BJ (cell line): ENCODE measurements at regions not wholly inside any gene's neighbourhood (a gene's known extent, or its start where the extent isn't known, plus 50 kb on each side); places are given as distances from the start of the nearest gene placed in this dataset.

Experiments
- CTCF ChIA-PET: fragments of 350-600 bp; formaldehyde crosslinking; extraction: SDS; loops from one replicate; lab custom pipeline; 2021; ENCODE audit warnings: antibody characterized with exemption, inconsistent platforms; lab: Yijun Ruan, JAX
- POLR2A ChIA-PET: fragments of 300-600 bp; sonication (Branson Sonifier 250); formaldehyde crosslinking; extraction: SDS; loops from one replicate; lab custom pipeline; 2021; ENCODE audit warnings: antibody characterized with exemption; lab: Charles Lee
- DNase-seq: peaks from one replicate; pipeline ENCODE4 v3.0.0-alpha.2; 2011; ENCODE audit warnings: low read depth
- H3K27me3 ChIP-seq: 2 replicates; pipeline ENCODE4 v1.6.0; 2011; ENCODE audit warnings: low read length; ENCODE audit not compliant: control insufficient read depth, insufficient read depth
- H3K36me3 ChIP-seq: 2 replicates; pipeline ENCODE4 v1.5.1; 2011; ENCODE audit warnings: low read length; ENCODE audit not compliant: control insufficient read depth, insufficient read depth
- H3K4me3 ChIP-seq: 2 replicates; pipeline ENCODE4 v1.5.1; 2011; ENCODE audit warnings: low read depth, mild to moderate bottlenecking, control low read depth, low read length
- TF ChIP-seq, protein P1 (sequence below): IDR thresholded peaks from 2 replicates; pipeline ENCODE4 v1.5.1; 2011; ENCODE audit warnings: low read depth, mild to moderate bottlenecking, control low read depth, inconsistent platforms, low read length, moderate library complexity; ENCODE audit not compliant: insufficient read depth

DNA sequence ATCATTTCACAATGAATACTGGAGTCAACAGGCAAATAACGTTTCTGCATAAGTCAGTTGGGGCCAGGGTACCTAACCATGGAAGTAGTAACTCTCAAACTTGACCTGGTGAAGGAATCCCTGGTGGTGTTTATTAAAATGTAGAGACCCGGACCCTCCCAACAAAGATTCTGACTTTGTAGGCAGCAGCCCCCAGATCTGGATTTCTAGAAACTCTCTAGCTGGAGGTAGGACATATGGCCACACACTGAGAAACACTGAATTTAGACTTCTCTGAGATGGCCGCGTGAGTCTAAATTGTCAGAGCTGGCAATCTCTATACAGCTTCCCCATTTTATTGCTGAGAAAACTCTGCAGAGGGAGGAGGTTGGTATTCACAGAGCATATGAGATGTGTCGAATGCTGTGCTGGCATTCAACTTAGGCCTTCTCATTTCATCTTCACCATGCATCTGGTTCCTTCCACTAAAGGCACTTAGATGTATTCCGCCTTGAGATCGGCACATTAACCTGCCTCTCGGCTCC, 278.1 kb downstream of the CYRIA start:
- POLR2A ChIA-PET = no interaction called here
- CTCF ChIA-PET = no interaction called here
- DNase-seq = no peak
- Histone ChIP-seq H3K4me3 (no peak overlapping the region), H3K27me3 (no peaks in the 10 kb centered on the region), H3K36me3 (no peaks in the 10 kb centered on the region)
- TF ChIP-seq, protein P1, sequence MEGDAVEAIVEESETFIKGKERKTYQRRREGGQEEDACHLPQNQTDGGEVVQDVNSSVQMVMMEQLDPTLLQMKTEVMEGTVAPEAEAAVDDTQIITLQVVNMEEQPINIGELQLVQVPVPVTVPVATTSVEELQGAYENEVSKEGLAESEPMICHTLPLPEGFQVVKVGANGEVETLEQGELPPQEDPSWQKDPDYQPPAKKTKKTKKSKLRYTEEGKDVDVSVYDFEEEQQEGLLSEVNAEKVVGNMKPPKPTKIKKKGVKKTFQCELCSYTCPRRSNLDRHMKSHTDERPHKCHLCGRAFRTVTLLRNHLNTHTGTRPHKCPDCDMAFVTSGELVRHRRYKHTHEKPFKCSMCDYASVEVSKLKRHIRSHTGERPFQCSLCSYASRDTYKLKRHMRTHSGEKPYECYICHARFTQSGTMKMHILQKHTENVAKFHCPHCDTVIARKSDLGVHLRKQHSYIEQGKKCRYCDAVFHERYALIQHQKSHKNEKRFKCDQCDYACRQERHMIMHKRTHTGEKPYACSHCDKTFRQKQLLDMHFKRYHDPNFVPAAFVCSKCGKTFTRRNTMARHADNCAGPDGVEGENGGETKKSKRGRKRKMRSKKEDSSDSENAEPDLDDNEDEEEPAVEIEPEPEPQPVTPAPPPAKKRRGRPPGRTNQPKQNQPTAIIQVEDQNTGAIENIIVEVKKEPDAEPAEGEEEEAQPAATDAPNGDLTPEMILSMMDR = no peak

DNA sequence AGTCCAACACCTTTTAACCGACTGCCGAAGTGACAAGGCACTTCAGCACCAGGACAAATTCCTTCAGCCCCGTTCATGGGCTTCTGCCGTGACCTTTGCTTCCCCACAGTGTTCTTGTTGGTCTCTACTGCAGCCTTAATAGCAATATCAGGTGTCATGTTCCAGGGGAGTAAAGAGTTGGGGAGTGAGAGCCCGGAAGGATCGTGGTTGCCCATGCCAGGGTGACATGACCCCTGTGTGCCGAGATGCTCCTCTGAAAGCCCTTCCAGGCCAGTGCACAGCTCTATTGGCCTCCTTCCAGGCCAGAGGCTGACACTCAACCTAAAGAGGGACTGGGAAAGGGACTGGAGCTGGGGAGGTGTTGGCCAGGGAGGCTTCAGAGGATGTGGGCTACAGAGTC, 279.2 kb downstream of the CYRIA start:
- no peak for DNase-seq
- ChIA-PET POLR2A (no interaction called here), CTCF (no interaction called here)
- no peaks in the 10 kb centered on the region for H3K36me3 ChIP-seq
- H3K27me3 ChIP-seq = no peaks in the 10 kb centered on the region
- TF ChIP-seq, protein P1 = no peak
- no peak overlapping the region for H3K4me3 ChIP-seq

DNA sequence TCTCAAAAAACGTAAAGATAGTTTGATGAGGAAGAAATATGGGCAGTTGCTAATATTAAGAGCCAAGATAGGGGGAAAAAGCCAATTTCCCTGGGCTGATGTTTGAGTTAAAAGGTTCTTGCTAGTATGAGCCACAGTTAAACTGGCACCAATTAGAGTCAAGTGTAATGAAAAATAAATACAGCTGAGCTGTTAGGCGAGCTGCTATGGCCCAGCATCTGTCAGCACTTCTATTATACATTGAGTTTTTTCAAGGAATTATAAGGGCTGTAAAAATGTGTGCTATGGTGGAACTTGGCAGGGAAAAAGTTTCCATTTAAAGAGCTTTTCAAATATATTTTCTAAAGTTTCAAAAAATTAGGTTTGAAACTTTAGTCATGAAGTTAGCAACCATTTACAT, 279.6 kb downstream of the CYRIA start:
- no peak for DNase-seq
- Histone ChIP-seq H3K36me3 (no peaks in the 10 kb centered on the region), H3K27me3 (no peaks in the 10 kb centered on the region), H3K4me3 (no peak overlapping the region)
- CTCF ChIA-PET = no interaction called here
- TF ChIP-seq, protein P1 = no peak
- POLR2A ChIA-PET = no interaction called here

DNA sequence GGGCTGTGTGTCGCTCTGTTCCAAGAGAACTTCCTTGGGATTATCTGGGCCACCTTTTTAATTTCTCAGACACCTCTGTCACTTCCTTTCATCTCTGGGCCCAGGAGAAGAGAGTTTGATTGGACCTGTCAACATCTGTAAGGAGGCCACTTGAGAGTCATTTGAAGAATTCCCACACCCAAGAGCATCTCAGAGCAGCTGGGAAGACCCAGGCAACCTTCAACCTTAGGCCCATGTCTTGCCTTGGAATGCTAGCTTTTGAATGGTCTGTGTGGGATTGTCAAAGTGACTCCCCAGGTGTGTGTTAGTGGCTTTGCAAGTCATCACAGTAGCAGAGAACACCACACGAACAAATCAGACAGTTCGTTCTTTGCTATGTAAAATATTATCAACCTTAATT, 280.3 kb downstream of the CYRIA start:
- CTCF ChIA-PET = no interaction called here
- no peak for DNase-seq
- no peak overlapping the region for H3K4me3 ChIP-seq
- H3K27me3 ChIP-seq = no peaks in the 10 kb centered on the region
- no peaks in the 10 kb centered on the region for H3K36me3 ChIP-seq
- POLR2A ChIA-PET = no interaction called here
- TF ChIP-seq, protein P1 = no peak

DNA sequence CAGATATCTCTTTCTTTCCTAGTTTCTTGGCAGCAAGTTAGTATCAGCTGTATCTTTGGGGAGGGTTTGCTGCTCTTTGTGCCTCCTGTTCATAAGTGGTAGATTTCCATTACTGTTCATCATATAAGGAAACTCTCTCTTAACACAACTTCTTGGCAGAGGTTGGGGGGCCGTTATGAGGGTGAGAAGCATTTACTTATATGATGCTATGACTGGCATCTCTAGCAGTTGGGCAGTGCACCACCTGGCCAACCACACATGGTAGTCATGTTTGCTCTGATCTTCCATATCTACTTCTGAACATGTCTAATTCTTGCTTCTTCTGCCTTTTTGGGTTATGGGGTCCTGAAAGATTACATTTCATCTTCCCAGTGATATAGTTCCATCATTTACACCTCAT, 282.2 kb downstream of the CYRIA start:
- TF ChIP-seq, protein P1 = no peak
- no peaks in the 10 kb centered on the region for H3K27me3 ChIP-seq
- H3K4me3 ChIP-seq = no peak overlapping the region
- ChIA-PET POLR2A (no interaction called here), CTCF (no interaction called here)
- no peaks in the 10 kb centered on the region for H3K36me3 ChIP-seq
- no peak for DNase-seq
